ENCODE measurements at regions not wholly inside any gene's neighbourhood (a gene's known extent, or its start where the extent isn't known, plus 50 kb on each side); places are given as distances from the start of the nearest gene placed in this dataset.

- no peak overlapping the region for H3K4me3 ChIP-seq (ENCODE audit: low read depth, low read length)
- H3K9me3 ChIP-seq (ENCODE audit: control insufficient read depth, insufficient read depth, low read length): no peaks in the 10 kb centered on the region
- DNase-seq (ENCODE audit: low read depth, low spot score): no peak
- ChIA-PET POLR2A (no interaction called here), CTCF (interaction anchor here (0.5 to 0.7 kb wide), 2 partner anchors 23 to 285 kb away, joined by 4 read pairs; no protein-coding TSS in a partner anchor)
- no peak for TF ChIP-seq CTCF (IDR thresholded peaks at IDR 0.05; ENCODE audit: low read depth, low read length)
- no peak overlapping the region for H3K27ac ChIP-seq (ENCODE audit: low read depth, low read length)
- H3K27me3 ChIP-seq (ENCODE audit: control insufficient read depth, insufficient read depth, low read length): no peaks in the 10 kb centered on the region
These were observed 134.9 kb upstream of the LEF1 start for GRCh38 chr4:108303488-108304177.

- CTCF ChIA-PET: no interaction called here
- H3K9me3 ChIP-seq (ENCODE audit: control insufficient read depth, insufficient read depth, low read length): no peaks in the 10 kb centered on the region
- POLR2A ChIA-PET: no interaction called here
- no peak overlapping the region for H3K27ac ChIP-seq (ENCODE audit: low read depth, low read length)
- H3K4me3 ChIP-seq (ENCODE audit: low read depth, low read length): no peak overlapping the region
- no peak for TF ChIP-seq CTCF (IDR thresholded peaks at IDR 0.05; ENCODE audit: low read depth, low read length)
- no peaks in the 10 kb centered on the region for H3K27me3 ChIP-seq (ENCODE audit: control insufficient read depth, insufficient read depth, low read length)
- no peak for DNase-seq (ENCODE audit: low read depth, low spot score)
These were observed 133.0 kb upstream of the LEF1 start for GRCh38 chr4:108301545-108302251.

- Histone ChIP-seq H3K27ac (ENCODE audit: low read depth, low read length) (no peak overlapping the region), H3K27me3 (ENCODE audit: control insufficient read depth, insufficient read depth, low read length) (no peaks in the 10 kb centered on the region), H3K9me3 (ENCODE audit: control insufficient read depth, insufficient read depth, low read length) (no peaks in the 10 kb centered on the region), H3K4me3 (ENCODE audit: low read depth, low read length) (no peak overlapping the region)
- ChIA-PET CTCF (no interaction called here), POLR2A (no interaction called here)
- no peak for DNase-seq (ENCODE audit: low read depth, low spot score)
- no peak for TF ChIP-seq CTCF (IDR thresholded peaks at IDR 0.05; ENCODE audit: low read depth, low read length)
These were observed 128.9 kb upstream of the LEF1 start for GRCh38 chr4:108297605-108298004.

GRCh38 chr4:108292229-108292628, 123.5 kb upstream of the LEF1 start:
- Histone ChIP-seq H3K9me3 (ENCODE audit: control insufficient read depth, insufficient read depth, low read length) (no peaks in the 10 kb centered on the region), H3K4me3 (ENCODE audit: low read depth, low read length) (no peak overlapping the region), H3K27ac (ENCODE audit: low read depth, low read length) (no peak overlapping the region), H3K27me3 (ENCODE audit: control insufficient read depth, insufficient read depth, low read length) (no peaks in the 10 kb centered on the region)
- DNase-seq (ENCODE audit: low read depth, low spot score): no peak
- POLR2A ChIA-PET: no interaction called here
- TF ChIP-seq CTCF (IDR thresholded peaks at IDR 0.05; ENCODE audit: low read depth, low read length): no peak
- CTCF ChIA-PET: no interaction called here

- CTCF ChIA-PET: no interaction called here
- H3K27me3 ChIP-seq (ENCODE audit: control insufficient read depth, insufficient read depth, low read length): no peaks in the 10 kb centered on the region
- no peak overlapping the region for H3K4me3 ChIP-seq (ENCODE audit: low read depth, low read length)
- no peaks in the 10 kb centered on the region for H3K9me3 ChIP-seq (ENCODE audit: control insufficient read depth, insufficient read depth, low read length)
- no peak for DNase-seq (ENCODE audit: low read depth, low spot score)
- POLR2A ChIA-PET: no interaction called here
- no peak for TF ChIP-seq CTCF (IDR thresholded peaks at IDR 0.05; ENCODE audit: low read depth, low read length)
- no peak overlapping the region for H3K27ac ChIP-seq (ENCODE audit: low read depth, low read length)
These were observed 122.4 kb upstream of the LEF1 start for GRCh38 chr4:108291137-108291536.
